OCI-LY3 (cell line): ENCODE measurements at regions not wholly inside any gene's neighbourhood (a gene's known extent, or its start where the extent isn't known, plus 50 kb on each side); places are given as distances from the start of the nearest gene placed in this dataset.

ENCODE experiments used
- CTCF ChIP-seq: fragments of 200-600, 300-600 bp; sonication (generic); IDR thresholded peaks from 2 replicates; pipeline ENCODE4 v1.5.1; 2014; ENCODE audit warnings: antibody characterized with exemption, low read length, low read depth
- EZH2phosphoT487 ChIP-seq: fragments of 200-600 bp; shearing (Covaris generic); IDR thresholded peaks from 2 replicates; pipeline ENCODE4 v1.6.1; 2018; ENCODE audit warnings: antibody characterized with exemption, mixed run types, low read depth

DNA sequence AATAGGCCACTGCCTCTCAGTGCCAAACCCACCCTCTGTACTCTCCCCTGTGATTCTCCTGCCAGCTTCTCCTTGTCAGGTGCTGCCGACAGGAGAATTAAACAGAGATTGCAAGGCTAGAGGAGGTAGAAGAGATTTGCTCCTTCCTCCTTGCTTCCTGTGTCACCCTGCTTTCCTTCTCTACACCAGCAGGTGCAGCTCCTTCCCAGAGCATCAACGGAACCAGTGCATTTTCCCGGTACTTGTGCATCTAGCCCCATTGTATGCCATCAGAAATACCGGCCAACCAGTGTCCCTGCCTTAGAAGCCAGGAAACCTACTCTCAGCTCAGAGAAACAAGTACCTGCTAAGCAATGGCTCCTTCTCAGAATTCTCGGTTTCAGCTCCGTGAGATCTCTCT lies 253.2 kb downstream of the SUCLA2 start:
- TF ChIP-seq CTCF (no peak), EZH2phosphoT487 (no peak)
